OCI-LY7 (cell line): ENCODE measurements at regions not wholly inside any gene's neighbourhood (a gene's known extent, or its start where the extent isn't known, plus 50 kb on each side); places are given as distances from the start of the nearest gene placed in this dataset.

Experiments used
- CTCF ChIP-seq: fragments of 200-600 bp; sonication (generic); conservative IDR thresholded peaks from 2 replicates; pipeline ENCODE4 v1.5.1; 2014; ENCODE audit warnings: mild to moderate bottlenecking, antibody characterized with exemption, low read length, moderate library complexity, mixed read lengths
- EZH2phosphoT487 ChIP-seq: fragments of 200-600 bp; sonication (generic); IDR thresholded peaks from 2 replicates; pipeline ENCODE4 v1.6.1; 2018; ENCODE audit warnings: low read depth, borderline replicate concordance, mild to moderate bottlenecking, mixed run types, antibody characterized with exemption, low read length, moderate library complexity, mixed read lengths

GRCh38 chr5:17719592-17719991 lies 85.3 kb downstream of the TAF11L14 start:
- TF ChIP-seq EZH2phosphoT487, result no peak
- TF ChIP-seq CTCF, result no peak
